Lung microvascular endothelial cell (primary cell): ENCODE measurements at regions not wholly inside any gene's neighbourhood (a gene's known extent, or its start where the extent isn't known, plus 50 kb on each side); places are given as distances from the start of the nearest gene placed in this dataset.

Source experiments
- DNase-seq, 2 donors: peaks; one replicate each; pipeline versions ENCODE4 v3.0.0 to v3.0.0-alpha.2; 2010; ENCODE audit warnings: low read depth in 2 of 2

GRCh38 chr13:26155568-26155967 lies 66.5 kb downstream of the RNF6 start:
- DNase-seq = no peak

- DNase-seq = no peak
Observed at GRCh38 chr13:26133851-26134250, 82.0 kb upstream of the SHISA2 start.

- DNase-seq = peak in 1 of 2 donors; percentile 75
Observed at GRCh38 chr13:26133286-26133685, 81.5 kb upstream of the SHISA2 start.

GRCh38 chr13:26132756-26133155 lies 80.9 kb upstream of the SHISA2 start:
- peak in 1 of 2 donors; percentile 53 for DNase-seq

- DNase-seq = no peak
Observed at GRCh38 chr13:26128676-26129075, 76.9 kb upstream of the SHISA2 start.

GRCh38 chr13:26117620-26118019 lies 65.8 kb upstream of the SHISA2 start:
- no peak for DNase-seq

GRCh38 chr13:26112843-26113242 lies 61.0 kb upstream of the SHISA2 start:
- peak in 1 of 2 donors; percentile 13 for DNase-seq

GRCh38 chr13:26111797-26112196 lies 60.0 kb upstream of the SHISA2 start:
- no peak for DNase-seq
